Astrocyte of the cerebellum (primary cell): ENCODE measurements at regions not wholly inside any gene's neighbourhood (a gene's known extent, or its start where the extent isn't known, plus 50 kb on each side); places are given as distances from the start of the nearest gene placed in this dataset.
"Not testable (repeated sequence)": the region's sequence is repeated elsewhere in the genome, so short reads cannot be mapped to it uniquely, and the experiment has no call there.

Experiments used
- DNase-seq: peaks from one replicate; pipeline ENCODE4 v3.0.0-alpha.2; 2011; ENCODE audit warnings: low read depth
- H3K4me3 ChIP-seq: 2 replicates; pipeline ENCODE4 v1.5.1; 2011; ENCODE audit warnings: mild to moderate bottlenecking, low read depth, low read length, moderate library complexity
- in situ Hi-C: cut with HindIII; loops from 2 replicates; pipeline ENCODE4 v1.10.0; 2017; ENCODE audit warnings: low sequenced_read_pairs
- TF ChIP-seq, protein P1 (sequence below): IDR thresholded peaks from 2 replicates; pipeline ENCODE4 v1.5.1; 2012; ENCODE audit warnings: low read length, low read depth, moderate library complexity, mild to moderate bottlenecking; ENCODE audit errors: missing control alignments

DNA sequence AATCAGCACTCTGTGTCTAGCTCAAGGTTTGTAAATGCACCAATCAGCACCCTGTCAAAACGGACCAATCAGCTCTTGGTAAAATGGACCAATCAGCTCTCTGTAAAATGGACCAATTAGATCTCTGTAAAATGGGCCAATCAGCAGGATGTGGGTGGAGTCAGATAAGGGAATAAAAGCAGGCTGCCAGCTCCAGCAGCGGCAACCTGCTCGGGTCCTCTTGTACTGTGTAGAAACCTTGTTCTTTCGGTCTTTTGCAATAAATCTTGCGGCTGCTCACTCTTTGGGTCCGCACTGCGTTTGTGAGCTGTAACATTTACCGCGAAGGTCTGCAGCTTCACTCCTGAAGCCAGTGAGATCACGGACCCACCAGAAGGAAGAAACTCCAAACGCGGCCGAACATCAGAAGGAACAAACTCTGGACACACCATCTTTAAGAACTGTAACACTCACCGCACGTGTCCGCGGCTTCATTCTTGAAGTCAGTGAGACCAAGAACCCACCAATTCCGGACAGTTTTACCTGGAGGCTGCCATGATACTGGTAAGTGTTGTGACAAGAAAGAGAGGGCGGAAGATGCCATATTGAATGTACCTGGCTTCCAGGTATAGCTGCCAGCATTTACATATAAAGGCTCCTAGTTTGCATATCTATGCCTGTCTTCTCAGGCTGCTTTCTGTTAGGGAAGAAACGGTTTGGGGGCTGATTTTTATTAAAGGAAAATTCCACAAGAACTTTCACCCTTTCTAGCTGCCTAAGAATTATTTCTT is 758.5 kb upstream of the CTNND2 start:
- no peak for DNase-seq
- H3K4me3 ChIP-seq = no peak overlapping the region
- in situ Hi-C loops = no loop called here
- TF ChIP-seq, protein P1, sequence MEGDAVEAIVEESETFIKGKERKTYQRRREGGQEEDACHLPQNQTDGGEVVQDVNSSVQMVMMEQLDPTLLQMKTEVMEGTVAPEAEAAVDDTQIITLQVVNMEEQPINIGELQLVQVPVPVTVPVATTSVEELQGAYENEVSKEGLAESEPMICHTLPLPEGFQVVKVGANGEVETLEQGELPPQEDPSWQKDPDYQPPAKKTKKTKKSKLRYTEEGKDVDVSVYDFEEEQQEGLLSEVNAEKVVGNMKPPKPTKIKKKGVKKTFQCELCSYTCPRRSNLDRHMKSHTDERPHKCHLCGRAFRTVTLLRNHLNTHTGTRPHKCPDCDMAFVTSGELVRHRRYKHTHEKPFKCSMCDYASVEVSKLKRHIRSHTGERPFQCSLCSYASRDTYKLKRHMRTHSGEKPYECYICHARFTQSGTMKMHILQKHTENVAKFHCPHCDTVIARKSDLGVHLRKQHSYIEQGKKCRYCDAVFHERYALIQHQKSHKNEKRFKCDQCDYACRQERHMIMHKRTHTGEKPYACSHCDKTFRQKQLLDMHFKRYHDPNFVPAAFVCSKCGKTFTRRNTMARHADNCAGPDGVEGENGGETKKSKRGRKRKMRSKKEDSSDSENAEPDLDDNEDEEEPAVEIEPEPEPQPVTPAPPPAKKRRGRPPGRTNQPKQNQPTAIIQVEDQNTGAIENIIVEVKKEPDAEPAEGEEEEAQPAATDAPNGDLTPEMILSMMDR = no peak

DNA sequence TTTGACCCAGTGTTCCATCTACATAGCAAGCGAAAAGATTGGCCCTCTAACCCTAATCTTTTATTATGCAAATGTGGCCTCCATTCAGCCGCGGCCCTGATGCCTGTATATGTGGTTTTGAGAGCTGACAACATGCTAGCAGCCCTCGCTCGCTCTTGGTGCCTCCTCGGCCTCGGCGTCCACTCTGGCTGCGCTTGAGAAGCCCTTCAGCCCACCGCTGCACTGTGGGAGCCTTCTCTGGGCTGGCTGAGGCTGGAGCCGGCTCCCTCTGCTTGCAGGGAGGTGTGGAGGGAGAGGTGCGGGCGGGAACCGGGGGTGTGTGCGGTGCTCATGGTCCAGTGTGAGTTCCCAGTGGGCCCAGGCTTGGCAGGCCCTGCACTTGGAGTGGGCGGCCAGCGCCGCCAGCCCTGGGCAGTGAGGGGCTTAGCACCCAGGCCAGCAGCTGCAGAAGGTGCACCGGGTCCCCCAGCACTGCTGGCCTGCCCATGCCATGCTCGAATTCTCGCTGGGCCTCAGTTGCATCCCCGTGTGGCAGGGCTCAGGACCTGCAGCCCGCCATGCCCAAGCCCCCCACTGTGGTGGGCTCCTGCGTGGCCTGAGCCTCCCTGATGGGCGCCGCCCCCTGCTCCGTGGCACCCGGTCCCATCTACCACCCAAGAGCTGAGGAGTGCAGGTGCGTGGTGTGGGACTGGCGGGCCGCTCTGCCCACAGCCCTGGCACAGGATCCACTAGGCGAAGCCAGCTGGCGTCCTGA is 757.5 kb upstream of the CTNND2 start:
- no peak for DNase-seq

DNA sequence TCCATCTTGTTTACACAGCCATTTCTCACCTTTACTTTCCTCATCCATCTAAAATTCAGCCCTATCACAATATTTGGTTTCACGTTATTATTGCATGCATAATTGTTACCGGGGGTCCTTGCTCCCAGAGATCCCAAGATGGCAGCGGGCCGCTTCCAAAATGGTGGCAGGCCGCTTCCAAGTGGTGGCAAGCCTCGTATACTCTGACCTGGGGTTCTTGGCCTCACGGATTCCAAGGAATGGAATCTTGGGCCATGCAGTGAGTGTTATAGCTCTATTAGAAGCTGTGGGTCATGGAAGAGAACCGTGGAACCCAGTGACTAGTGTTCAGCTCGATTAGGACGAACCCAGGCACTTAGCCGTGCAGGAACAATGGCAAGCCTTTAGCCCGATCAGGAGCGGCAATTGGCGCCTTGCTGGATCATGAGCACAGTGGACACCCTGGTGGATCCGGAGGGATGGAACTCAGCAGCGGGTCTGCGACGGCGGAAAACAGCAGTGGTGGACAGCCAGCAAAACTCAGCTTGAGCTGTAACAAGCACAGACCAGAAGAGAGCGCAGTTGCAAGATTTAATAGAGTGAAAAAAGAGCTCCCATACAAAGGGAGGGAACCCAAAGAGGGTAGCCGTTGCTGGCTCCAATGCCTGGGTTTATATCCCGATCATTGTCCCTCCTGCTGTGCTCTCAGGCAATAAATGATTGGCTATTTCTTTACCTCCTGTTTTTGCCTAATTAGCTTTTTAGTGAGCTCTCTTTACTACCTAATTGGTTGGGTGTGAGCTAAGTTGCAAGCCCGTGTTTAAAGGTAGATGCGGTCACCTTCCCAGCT is 756.2 kb upstream of the CTNND2 start:
- H3K4me3 ChIP-seq, in situ Hi-C loops, DNase-seq: not testable (repeated sequence)

More for the DNA sequence above, 757.5 kb upstream of the CTNND2 start:
- in situ Hi-C loops = no loop called here
- TF ChIP-seq, protein P1 = no peak
- H3K4me3 ChIP-seq = no peak overlapping the region

DNA sequence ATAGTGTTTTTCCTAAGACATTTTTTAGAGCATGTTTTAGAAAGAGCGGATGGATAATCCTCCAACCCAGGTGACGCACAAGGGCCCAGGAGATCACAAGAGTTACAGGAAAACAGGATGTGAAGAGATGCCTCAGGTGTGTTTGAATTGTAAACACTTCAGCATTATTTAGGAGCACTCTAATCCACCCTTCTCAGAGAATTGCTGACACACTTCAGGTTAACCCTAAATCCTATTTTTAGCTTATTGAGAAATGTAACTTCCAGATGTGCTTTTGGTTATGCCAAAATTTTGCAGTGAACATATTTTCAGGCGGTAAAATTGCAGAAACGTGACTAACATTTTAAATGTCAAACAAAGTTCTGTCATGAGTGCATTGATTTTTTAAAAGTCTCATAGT is 755.4 kb upstream of the CTNND2 start:
- in situ Hi-C loops = no loop called here
- TF ChIP-seq, protein P1 = no peak
- no peak overlapping the region for H3K4me3 ChIP-seq
- DNase-seq = no peak

DNA sequence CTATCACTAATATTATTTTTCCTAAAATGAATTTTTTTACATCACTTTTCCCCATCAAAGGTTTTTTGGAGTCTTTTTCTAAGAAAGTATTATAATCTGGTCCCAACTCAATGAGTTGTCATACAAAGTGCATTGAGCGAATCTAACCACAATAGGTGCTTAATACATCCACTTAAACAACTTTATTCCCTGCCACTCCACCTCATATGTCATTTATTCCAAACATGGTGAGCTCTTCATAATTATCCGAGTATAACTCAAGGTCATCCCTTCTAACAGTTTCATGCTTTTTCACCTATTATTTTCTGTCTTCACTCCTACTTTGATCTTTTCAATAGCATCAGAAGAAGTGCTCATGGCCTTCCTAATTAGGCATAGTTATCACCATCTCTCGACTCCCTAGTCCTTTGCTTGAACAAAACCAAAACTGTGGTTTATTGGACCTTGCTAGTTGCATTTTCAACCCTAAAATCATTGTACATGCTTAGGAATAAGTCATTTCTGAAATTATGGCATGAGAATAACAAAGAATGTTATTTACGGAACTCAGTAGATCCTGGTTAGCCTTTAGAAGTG is 754.7 kb upstream of the CTNND2 start:
- in situ Hi-C loops = no loop called here
- TF ChIP-seq, protein P1 = no peak
- no peak for DNase-seq
- H3K4me3 ChIP-seq = no peak overlapping the region

DNA sequence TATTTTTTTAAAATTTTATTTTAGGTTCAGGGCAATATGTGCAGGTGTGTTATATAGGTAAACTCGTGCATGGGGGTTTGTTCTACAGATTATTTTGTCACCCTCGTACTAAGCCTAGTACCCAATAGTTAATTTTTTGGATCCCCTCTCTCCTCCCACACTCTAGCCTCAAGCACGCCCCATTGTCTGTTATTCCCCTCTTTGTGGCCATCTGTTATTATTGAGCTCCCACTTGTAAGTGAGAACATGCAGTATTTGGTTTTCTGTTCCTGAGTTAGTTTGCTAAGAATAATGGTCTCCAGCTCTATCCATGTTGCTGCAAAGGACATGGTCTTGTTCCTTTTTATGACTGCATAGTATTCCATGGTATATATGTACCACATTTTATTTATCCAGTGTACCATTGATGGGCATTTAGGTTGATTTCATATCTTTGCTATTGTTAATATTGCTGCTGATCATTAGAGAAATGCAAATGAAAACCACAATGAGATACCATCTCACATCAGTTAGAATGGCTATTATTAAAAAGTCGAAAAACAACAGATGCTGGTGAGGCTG is 753.7 kb upstream of the CTNND2 start:
- in situ Hi-C loops, DNase-seq, H3K4me3 ChIP-seq: not testable (repeated sequence)

DNA sequence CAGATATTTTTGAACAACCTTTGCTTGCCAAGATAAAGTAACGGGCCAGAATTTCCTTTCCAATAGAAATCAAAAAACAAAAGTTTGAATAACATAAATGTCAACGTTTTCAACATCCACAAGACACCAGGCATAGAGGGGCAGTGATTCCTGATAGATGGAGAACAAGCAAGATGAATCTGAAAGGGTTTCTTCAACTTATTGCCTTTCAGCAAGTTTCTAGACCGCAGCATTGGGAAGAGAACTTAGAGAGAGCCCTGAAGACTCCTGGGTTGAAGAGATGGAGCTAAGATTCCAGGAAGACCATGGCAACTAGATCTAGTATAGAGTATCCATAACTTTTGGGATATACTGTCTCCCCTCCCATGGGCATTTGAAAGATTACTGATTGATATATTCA is 751.4 kb upstream of the CTNND2 start:
- in situ Hi-C loops = no loop called here
- DNase-seq = no peak
- TF ChIP-seq, protein P1 = no peak
- no peak overlapping the region for H3K4me3 ChIP-seq
